ENCODE measurements at regions not wholly inside any gene's neighbourhood (a gene's known extent, or its start where the extent isn't known, plus 50 kb on each side); places are given as distances from the start of the nearest gene placed in this dataset.

DNA sequence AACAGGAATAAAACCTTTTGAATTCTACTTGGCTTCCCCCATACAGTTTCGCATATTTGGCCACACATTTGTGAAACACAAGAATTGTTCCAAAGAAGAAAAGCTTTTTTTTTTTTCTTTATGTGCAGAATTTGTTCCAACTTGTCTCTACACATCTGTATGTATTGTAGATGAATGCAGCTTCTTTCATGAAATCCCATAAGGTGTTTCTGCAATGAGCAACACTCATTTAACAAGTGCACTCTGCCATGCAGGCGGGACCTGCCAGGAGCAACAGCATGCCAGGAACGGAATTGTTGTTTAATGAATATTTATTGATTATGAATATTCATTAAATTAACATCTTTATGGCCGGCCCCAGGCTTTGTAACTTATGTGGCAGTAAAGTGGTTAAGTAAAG lies 1075.0 kb downstream of the TTLL7 start:
- Histone ChIP-seq H3K36me3 (ENCODE audit: control insufficient read depth in 2 of 2, insufficient read depth in 2 of 2, low read length in 1 of 2) (no peaks in the 10 kb centered on the region), H3K4me3 (ENCODE audit: low read length in 2 of 2) (no peak overlapping the region), H3K27me3 (ENCODE audit: control insufficient read depth in 2 of 2, insufficient read depth in 1 of 2, low read length in 1 of 2) (no peaks in the 10 kb centered on the region), H3K27ac (ENCODE audit: low read depth in 1 of 2, low read length in 1 of 2) (no peak overlapping the region), H3K9me3 (ENCODE audit: control insufficient read depth in 2 of 2, insufficient read depth in 1 of 2, low read length in 1 of 2) (no peaks in the 10 kb centered on the region), H3K4me1 (ENCODE audit: control insufficient read depth in 2 of 2, insufficient read depth in 2 of 2, low read length in 2 of 2) (no peaks in the 10 kb centered on the region)
- no peak for DNase-seq (ENCODE audit: low read depth in 6 of 9, low spot score in 9 of 9)
- 96% methylated on average over 4 of the region's 4 CpGs for WGBS

DNA sequence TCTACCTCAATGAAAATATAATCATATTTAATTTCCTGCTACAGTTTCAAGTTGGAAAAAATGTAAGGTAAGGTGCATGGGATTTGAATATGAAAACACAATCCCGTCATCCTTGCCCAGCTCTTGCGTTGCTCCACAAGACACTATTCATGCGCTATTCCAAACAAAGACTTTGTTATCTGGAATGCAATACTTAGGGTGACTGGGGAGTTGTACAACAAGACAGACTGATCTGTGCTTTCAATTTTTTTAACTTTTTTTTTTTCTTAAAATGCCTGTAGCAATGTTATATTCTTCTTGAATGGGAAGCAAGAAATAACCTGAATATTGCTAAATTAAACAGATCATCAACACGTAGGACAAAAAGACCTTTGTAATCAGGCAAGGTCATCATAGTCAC lies 1077.2 kb downstream of the TTLL7 start:
- H3K9me3 ChIP-seq (ENCODE audit: control insufficient read depth in 2 of 2, insufficient read depth in 1 of 2, low read length in 1 of 2): no peaks in the 10 kb centered on the region
- DNase-seq (ENCODE audit: low read depth in 6 of 9, low spot score in 9 of 9): no peak
- WGBS: 98% methylated on average over 4 of the region's 4 CpGs
- no peaks in the 10 kb centered on the region for H3K36me3 ChIP-seq (ENCODE audit: control insufficient read depth in 2 of 2, insufficient read depth in 2 of 2, low read length in 1 of 2)
- H3K27me3 ChIP-seq (ENCODE audit: control insufficient read depth in 2 of 2, insufficient read depth in 1 of 2, low read length in 1 of 2): no peaks in the 10 kb centered on the region
- no peak overlapping the region for H3K4me3 ChIP-seq (ENCODE audit: low read length in 2 of 2)
- H3K27ac ChIP-seq (ENCODE audit: low read depth in 1 of 2, low read length in 1 of 2): no peak overlapping the region
- no peaks in the 10 kb centered on the region for H3K4me1 ChIP-seq (ENCODE audit: control insufficient read depth in 2 of 2, insufficient read depth in 2 of 2, low read length in 2 of 2)

DNA sequence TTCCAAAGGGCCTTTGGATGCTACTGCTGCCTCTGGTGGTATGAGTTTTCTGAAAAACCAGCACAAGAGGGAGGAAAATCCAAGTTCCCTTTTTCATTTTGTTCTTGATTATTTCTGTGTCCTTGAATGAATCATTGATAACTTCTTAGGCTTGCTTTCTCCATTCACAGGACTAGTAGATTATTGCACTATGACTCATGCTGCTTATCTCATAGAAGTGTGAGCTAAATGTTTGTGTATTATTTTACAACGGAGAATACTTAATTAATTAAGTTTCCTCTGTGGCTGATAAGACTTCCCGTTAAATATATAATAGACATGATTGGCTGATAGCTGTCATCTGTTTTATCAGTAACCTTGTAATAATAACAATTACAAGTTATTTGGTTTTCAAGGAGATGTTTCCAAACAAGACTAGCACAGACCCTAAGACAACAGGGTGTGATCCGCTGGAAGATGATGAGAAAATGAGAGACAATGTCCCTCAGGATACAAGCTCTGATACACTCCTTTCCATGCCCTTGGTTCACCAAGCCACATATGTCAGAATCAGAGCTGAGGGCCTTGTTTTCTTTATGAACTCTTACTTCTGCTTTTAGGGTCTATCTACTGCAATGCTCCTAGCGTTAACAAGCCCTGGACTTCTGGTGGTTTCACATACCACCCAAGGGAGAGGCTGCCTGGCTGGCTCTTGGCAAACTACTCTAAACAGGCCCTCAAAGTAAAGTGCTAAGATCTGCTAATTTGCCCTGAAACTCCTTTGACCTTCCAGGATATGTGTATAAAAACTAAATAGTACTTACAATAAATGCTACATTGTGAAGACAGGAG lies 1078.3 kb downstream of the TTLL7 start:
- Histone ChIP-seq H3K9me3 (ENCODE audit: control insufficient read depth in 2 of 2, insufficient read depth in 1 of 2, low read length in 1 of 2) (no peaks in the 10 kb centered on the region), H3K27ac (ENCODE audit: low read depth in 1 of 2, low read length in 1 of 2) (no peak overlapping the region)
- no peak for DNase-seq (ENCODE audit: low read depth in 6 of 9, low spot score in 9 of 9)

DNA sequence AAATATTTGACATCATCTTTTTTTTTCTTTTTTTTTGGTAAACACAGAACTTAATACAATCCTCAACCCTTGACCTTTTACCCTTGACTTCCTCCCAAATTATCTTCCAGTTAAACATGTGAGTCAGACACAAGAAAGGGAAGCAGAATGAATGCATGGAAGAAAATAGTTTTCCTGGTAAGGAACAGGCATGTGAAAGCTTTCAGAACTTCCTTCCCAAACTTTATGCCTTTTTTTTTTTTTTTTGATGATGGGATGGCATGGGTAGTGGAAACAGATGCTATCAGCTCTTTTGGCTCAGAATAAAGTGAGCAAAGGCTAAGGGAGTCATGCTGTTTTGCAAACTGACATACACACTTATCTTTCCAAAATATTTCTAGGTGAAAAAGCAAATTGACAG lies 1079.1 kb downstream of the TTLL7 start:
- H3K27me3 ChIP-seq (ENCODE audit: control insufficient read depth in 2 of 2, insufficient read depth in 1 of 2, low read length in 1 of 2): no peaks in the 10 kb centered on the region
- DNase-seq (ENCODE audit: low read depth in 6 of 9, low spot score in 9 of 9): no peak
- no peak overlapping the region for H3K27ac ChIP-seq (ENCODE audit: low read depth in 1 of 2, low read length in 1 of 2)

More for the DNA sequence above, 1078.3 kb downstream of the TTLL7 start:
- Histone ChIP-seq H3K36me3 (ENCODE audit: control insufficient read depth in 2 of 2, insufficient read depth in 2 of 2, low read length in 1 of 2) (no peaks in the 10 kb centered on the region), H3K27me3 (ENCODE audit: control insufficient read depth in 2 of 2, insufficient read depth in 1 of 2, low read length in 1 of 2) (no peaks in the 10 kb centered on the region), H3K4me1 (ENCODE audit: control insufficient read depth in 2 of 2, insufficient read depth in 2 of 2, low read length in 2 of 2) (no peaks in the 10 kb centered on the region), H3K4me3 (ENCODE audit: low read length in 2 of 2) (no peak overlapping the region)
- WGBS: 93% methylated on average over 4 of the region's 4 CpGs

DNA sequence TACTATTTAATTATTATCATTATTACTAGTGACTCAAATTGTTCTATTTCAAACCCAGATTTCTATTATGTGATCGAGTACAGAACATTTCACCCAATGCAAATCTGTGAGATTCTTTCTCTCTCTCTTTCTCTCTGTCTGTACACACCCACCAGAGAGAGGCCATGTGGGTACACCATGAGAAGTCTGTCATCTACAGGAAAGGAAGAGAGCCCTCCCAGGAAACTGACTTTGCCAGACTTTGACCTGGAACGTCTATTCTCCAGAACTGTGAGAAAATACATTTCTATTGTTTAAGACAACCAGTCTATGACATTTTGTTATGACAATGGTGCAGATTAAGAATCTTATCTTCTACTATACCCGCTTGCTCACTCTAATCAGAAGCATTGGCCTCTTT lies 1091.6 kb downstream of the TTLL7 start:
- Histone ChIP-seq H3K36me3 (ENCODE audit: control insufficient read depth in 2 of 2, insufficient read depth in 2 of 2, low read length in 1 of 2) (no peaks in the 10 kb centered on the region), H3K27ac (ENCODE audit: low read depth in 1 of 2, low read length in 1 of 2) (no peak overlapping the region), H3K4me1 (ENCODE audit: control insufficient read depth in 2 of 2, insufficient read depth in 2 of 2, low read length in 2 of 2) (no peaks in the 10 kb centered on the region), H3K27me3 (ENCODE audit: control insufficient read depth in 2 of 2, insufficient read depth in 1 of 2, low read length in 1 of 2) (no peaks in the 10 kb centered on the region), H3K9me3 (ENCODE audit: control insufficient read depth in 2 of 2, insufficient read depth in 1 of 2, low read length in 1 of 2) (no peaks in the 10 kb centered on the region), H3K4me3 (ENCODE audit: low read length in 2 of 2) (no peak overlapping the region)
- no peak for DNase-seq (ENCODE audit: low read depth in 6 of 9, low spot score in 9 of 9)
- 91% methylated on average over 3 of the region's 3 CpGs for WGBS

More for the DNA sequence above, 1079.1 kb downstream of the TTLL7 start:
- H3K36me3 ChIP-seq (ENCODE audit: control insufficient read depth in 2 of 2, insufficient read depth in 2 of 2, low read length in 1 of 2): no peaks in the 10 kb centered on the region
- H3K4me1 ChIP-seq (ENCODE audit: control insufficient read depth in 2 of 2, insufficient read depth in 2 of 2, low read length in 2 of 2): no peaks in the 10 kb centered on the region
- H3K4me3 ChIP-seq (ENCODE audit: low read length in 2 of 2): no peak overlapping the region
- no peaks in the 10 kb centered on the region for H3K9me3 ChIP-seq (ENCODE audit: control insufficient read depth in 2 of 2, insufficient read depth in 1 of 2, low read length in 1 of 2)

DNA sequence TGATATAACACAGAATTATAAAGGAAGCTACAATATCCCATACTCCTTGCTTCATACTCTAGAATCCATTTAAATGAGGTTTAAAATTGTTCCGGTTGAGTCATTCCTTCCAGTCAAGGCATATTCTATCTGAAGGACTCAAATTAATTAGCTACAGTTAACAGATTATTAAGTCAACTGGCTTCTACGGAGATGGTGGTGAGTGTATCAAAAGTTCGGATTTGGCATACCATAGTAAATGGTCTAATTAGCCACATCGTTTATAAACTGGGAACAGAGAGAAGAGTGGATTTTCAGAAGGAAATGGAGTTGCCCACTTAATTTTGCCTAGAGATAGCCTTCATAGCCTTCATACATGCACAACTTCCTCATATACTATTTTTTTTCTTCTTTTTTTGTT lies 1095.3 kb downstream of the TTLL7 start:
- Histone ChIP-seq H3K36me3 (ENCODE audit: control insufficient read depth in 2 of 2, insufficient read depth in 2 of 2, low read length in 1 of 2) (no peaks in the 10 kb centered on the region), H3K4me1 (ENCODE audit: control insufficient read depth in 2 of 2, insufficient read depth in 2 of 2, low read length in 2 of 2) (no peaks in the 10 kb centered on the region), H3K9me3 (ENCODE audit: control insufficient read depth in 2 of 2, insufficient read depth in 1 of 2, low read length in 1 of 2) (no peaks in the 10 kb centered on the region), H3K4me3 (ENCODE audit: low read length in 2 of 2) (no peak overlapping the region), H3K27me3 (ENCODE audit: control insufficient read depth in 2 of 2, insufficient read depth in 1 of 2, low read length in 1 of 2) (no peaks in the 10 kb centered on the region), H3K27ac (ENCODE audit: low read depth in 1 of 2, low read length in 1 of 2) (no peak overlapping the region)
- DNase-seq (ENCODE audit: low read depth in 6 of 9, low spot score in 9 of 9): no peak
- 86% methylated on average over 4 of the region's 4 CpGs for WGBS

DNA sequence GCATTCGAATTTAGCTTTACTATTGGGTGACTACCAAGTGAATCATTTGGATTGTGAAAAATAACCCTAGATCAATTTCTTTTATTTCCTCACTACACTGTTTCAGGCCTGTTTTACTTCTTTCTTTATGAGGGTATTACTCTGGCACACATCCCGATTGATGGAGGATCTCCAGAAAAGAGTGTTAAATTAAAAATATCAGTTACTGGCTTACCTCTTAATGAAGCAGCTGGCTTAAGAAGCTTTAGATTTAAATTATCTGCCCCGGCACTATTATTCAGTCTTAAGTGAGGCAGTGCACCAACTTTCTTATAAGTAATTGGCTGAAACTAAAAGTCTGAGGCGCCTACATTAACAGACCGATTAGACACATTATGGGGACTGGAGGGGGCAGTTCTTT lies 1097.4 kb downstream of the TTLL7 start:
- no peak overlapping the region for H3K4me3 ChIP-seq (ENCODE audit: low read length in 2 of 2)
- no peaks in the 10 kb centered on the region for H3K9me3 ChIP-seq (ENCODE audit: control insufficient read depth in 2 of 2, insufficient read depth in 1 of 2, low read length in 1 of 2)
- no peaks in the 10 kb centered on the region for H3K4me1 ChIP-seq (ENCODE audit: control insufficient read depth in 2 of 2, insufficient read depth in 2 of 2, low read length in 2 of 2)
- no peak for DNase-seq (ENCODE audit: low read depth in 6 of 9, low spot score in 9 of 9)
- no peaks in the 10 kb centered on the region for H3K27me3 ChIP-seq (ENCODE audit: control insufficient read depth in 2 of 2, insufficient read depth in 1 of 2, low read length in 1 of 2)
- 93% methylated on average over 5 of the region's 5 CpGs for WGBS
- H3K36me3 ChIP-seq (ENCODE audit: control insufficient read depth in 2 of 2, insufficient read depth in 2 of 2, low read length in 1 of 2): no peaks in the 10 kb centered on the region
- H3K27ac ChIP-seq (ENCODE audit: low read depth in 1 of 2, low read length in 1 of 2): no peak overlapping the region

DNA sequence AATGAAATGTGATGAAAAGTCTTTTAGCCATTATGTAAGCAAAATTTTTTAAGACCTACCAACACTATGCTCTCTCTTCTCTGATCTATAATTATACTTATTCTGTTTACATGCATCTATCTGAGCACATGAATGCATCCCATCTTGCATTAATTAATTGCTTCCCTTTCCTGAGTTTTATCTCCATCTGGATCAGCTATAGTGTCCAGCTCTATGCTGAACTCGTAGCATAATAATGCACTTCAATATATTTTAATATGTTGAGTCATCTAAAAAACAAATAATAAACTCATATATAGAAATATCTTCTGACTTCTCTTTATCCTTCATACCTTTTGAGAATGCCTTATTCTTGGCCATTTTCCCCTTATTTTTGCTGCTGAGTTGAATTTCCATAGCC lies 1097.8 kb downstream of the TTLL7 start:
- no peak for DNase-seq (ENCODE audit: low read depth in 6 of 9, low spot score in 9 of 9)
- Histone ChIP-seq H3K27me3 (ENCODE audit: control insufficient read depth in 2 of 2, insufficient read depth in 1 of 2, low read length in 1 of 2) (no peaks in the 10 kb centered on the region), H3K9me3 (ENCODE audit: control insufficient read depth in 2 of 2, insufficient read depth in 1 of 2, low read length in 1 of 2) (no peaks in the 10 kb centered on the region), H3K36me3 (ENCODE audit: control insufficient read depth in 2 of 2, insufficient read depth in 2 of 2, low read length in 1 of 2) (no peaks in the 10 kb centered on the region), H3K4me1 (ENCODE audit: control insufficient read depth in 2 of 2, insufficient read depth in 2 of 2, low read length in 2 of 2) (no peaks in the 10 kb centered on the region), H3K4me3 (ENCODE audit: low read length in 2 of 2) (no peak overlapping the region), H3K27ac (ENCODE audit: low read depth in 1 of 2, low read length in 1 of 2) (no peak overlapping the region)
- 65% methylated on average over 1 of the region's 1 CpG for WGBS

DNA sequence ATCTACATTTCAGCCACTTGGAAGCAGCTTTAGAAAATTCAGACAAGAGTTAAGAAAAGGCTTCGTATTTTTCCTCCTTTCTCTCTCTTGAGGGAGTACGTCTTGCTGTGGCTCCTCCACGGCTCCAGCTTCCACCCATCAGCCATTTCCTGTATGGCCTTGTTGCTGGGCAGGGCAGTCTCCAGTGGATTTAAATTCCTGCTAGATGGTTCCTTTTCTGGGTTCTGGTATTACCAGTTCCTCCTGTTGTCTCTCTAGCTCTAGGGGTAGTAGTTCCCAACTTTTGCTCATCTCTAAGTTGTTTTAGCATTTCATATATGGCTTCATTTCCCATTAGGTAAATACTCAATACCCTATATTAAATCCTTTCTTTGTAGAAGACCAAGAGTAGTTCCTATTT lies 1098.3 kb downstream of the ADGRL2 start:
- WGBS: 97% methylated on average over 3 of the region's 3 CpGs
- Histone ChIP-seq H3K9me3 (ENCODE audit: control insufficient read depth in 2 of 2, insufficient read depth in 1 of 2, low read length in 1 of 2) (no peaks in the 10 kb centered on the region), H3K4me1 (ENCODE audit: control insufficient read depth in 2 of 2, insufficient read depth in 2 of 2, low read length in 2 of 2) (no peaks in the 10 kb centered on the region), H3K4me3 (ENCODE audit: low read length in 2 of 2) (no peak overlapping the region), H3K27me3 (ENCODE audit: control insufficient read depth in 2 of 2, insufficient read depth in 1 of 2, low read length in 1 of 2) (no peaks in the 10 kb centered on the region), H3K36me3 (ENCODE audit: control insufficient read depth in 2 of 2, insufficient read depth in 2 of 2, low read length in 1 of 2) (no peaks in the 10 kb centered on the region), H3K27ac (ENCODE audit: low read depth in 1 of 2, low read length in 1 of 2) (no peak overlapping the region)
- DNase-seq (ENCODE audit: low read depth in 6 of 9, low spot score in 9 of 9): no peak
